ENCODE measurements at regions not wholly inside any gene's neighbourhood (a gene's known extent, or its start where the extent isn't known, plus 50 kb on each side); places are given as distances from the start of the nearest gene placed in this dataset.

DNA sequence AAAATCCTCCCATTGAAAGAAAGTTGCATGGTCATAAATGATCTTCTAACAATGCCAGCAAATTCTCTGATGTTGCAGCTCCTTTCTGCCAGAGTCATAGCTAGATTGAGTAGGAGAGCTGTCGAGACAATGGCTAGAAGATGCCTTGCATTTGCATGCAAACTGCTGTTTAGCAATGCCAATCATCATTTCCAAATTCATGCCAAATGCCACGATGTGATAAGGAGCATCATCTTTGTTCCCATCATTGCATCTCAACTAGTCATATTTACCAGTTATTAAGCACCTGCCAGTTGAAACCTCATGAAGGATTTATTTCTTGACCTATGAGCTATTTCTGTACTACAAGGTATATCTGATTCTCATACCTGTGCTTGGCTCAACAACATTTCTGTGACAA, 246.4 kb upstream of the PIK3R1 start:
- DNase-seq: no peak
- no peak overlapping the region for H3K4me3 ChIP-seq
- no peak overlapping the region for H3K27ac ChIP-seq
- H3K4me1 ChIP-seq: peaks cover 6% of the 10 kb centered on the region
- no peak overlapping the region for H3K9ac ChIP-seq (ENCODE audit: low read depth in 2 of 2, low read length in 2 of 2)
- H3K27me3 ChIP-seq: no peaks in the 10 kb centered on the region
- no peaks in the 10 kb centered on the region for H3K9me3 ChIP-seq
- TF ChIP-seq, protein P1, sequence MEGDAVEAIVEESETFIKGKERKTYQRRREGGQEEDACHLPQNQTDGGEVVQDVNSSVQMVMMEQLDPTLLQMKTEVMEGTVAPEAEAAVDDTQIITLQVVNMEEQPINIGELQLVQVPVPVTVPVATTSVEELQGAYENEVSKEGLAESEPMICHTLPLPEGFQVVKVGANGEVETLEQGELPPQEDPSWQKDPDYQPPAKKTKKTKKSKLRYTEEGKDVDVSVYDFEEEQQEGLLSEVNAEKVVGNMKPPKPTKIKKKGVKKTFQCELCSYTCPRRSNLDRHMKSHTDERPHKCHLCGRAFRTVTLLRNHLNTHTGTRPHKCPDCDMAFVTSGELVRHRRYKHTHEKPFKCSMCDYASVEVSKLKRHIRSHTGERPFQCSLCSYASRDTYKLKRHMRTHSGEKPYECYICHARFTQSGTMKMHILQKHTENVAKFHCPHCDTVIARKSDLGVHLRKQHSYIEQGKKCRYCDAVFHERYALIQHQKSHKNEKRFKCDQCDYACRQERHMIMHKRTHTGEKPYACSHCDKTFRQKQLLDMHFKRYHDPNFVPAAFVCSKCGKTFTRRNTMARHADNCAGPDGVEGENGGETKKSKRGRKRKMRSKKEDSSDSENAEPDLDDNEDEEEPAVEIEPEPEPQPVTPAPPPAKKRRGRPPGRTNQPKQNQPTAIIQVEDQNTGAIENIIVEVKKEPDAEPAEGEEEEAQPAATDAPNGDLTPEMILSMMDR (IDR thresholded peaks at IDR 0.05): no peak
- H3K36me3 ChIP-seq: no peaks in the 10 kb centered on the region
- intact Hi-C loops (cut with DNase I): no loop called here

GRCh38 chr5:67966712-67967111, 248.8 kb upstream of the PIK3R1 start:
- Histone ChIP-seq H3K27me3 (no peaks in the 10 kb centered on the region), H3K27ac (no peak overlapping the region), H3K9me3 (no peaks in the 10 kb centered on the region), H3K36me3 (no peaks in the 10 kb centered on the region), H3K4me1 (peaks cover 8% of the 10 kb centered on the region), H3K4me3 (no peak overlapping the region), H3K9ac (ENCODE audit: low read depth in 2 of 2, low read length in 2 of 2) (no peak overlapping the region)
- TF ChIP-seq, protein P1 (IDR thresholded peaks at IDR 0.05): no peak
- intact Hi-C loops (cut with DNase I): no loop called here
- DNase-seq: no peak

GRCh38 chr5:67964619-67965018, 250.9 kb upstream of the PIK3R1 start:
- intact Hi-C loops (cut with DNase I): no loop called here
- TF ChIP-seq, protein P1 (IDR thresholded peaks at IDR 0.05): no peak
- Histone ChIP-seq H3K4me3 (no peak overlapping the region), H3K27ac (no peak overlapping the region), H3K9ac (ENCODE audit: low read depth in 2 of 2, low read length in 2 of 2) (no peak overlapping the region), H3K36me3 (no peaks in the 10 kb centered on the region), H3K9me3 (no peaks in the 10 kb centered on the region), H3K27me3 (no peaks in the 10 kb centered on the region), H3K4me1 (peaks cover 4% of the 10 kb centered on the region)
- no peak for DNase-seq

DNA sequence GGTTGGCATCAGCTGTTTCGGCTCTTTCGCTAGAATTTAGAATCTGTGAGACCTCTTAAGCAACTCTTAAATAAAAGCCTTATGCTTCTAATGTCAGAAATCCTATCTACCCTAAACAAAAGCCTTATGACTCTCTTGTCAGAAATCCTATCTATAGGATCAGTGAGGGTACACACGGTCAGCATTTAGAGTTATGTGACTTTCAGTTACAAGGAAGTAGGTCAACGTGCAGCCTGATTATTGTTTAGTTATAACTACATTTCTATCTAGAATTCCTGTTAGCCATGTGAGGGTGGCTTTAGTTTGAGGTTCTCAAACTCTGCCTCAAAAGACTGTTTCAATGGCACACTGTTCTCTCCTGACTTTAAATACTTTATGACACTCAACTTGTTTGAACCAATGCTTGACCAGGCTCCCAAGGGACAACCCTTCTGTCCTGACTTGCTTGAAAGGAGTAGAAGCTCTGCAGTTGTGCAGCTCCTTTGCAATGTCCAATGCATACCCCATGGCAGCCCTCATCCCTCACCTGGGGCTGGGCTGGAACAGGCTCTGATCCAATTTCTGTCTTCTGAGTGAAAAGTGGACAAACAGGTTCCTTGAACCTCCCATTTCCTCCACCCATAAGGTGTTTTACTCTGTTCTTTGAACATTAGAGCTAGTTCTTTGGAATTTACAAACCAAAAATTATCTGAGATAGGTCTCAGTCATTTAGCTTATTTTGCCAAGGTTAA, 251.6 kb upstream of the PIK3R1 start:
- intact Hi-C loops (cut with DNase I): no loop called here

DNA sequence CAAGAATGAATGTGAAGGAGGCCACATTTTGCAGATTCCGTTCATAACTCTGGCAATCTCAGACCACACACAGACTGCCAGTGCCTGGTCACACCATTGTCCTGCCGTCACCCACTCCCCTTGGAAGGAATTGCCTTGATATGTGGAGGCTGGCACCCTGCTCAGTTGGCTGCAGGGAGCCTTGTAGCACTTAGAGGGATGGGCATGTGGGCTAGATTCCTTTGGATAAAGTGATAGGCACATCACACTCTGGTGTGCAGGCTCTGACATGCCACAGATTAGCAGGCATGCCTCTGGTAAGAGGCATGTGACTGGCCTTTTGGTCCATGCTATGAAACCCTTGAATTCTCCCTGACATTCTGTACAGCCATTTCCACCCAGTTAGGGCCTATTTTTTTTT, 254.6 kb upstream of the PIK3R1 start:
- intact Hi-C loops (cut with DNase I): no loop called here
- Histone ChIP-seq H3K9ac (ENCODE audit: low read depth in 2 of 2, low read length in 2 of 2) (no peak overlapping the region), H3K27ac (no peak overlapping the region), H3K9me3 (no peaks in the 10 kb centered on the region), H3K4me1 (peaks cover 4% of the 10 kb centered on the region), H3K4me3 (no peak overlapping the region), H3K27me3 (no peaks in the 10 kb centered on the region), H3K36me3 (no peaks in the 10 kb centered on the region)
- TF ChIP-seq, protein P1 (IDR thresholded peaks at IDR 0.05): no peak
- no peak for DNase-seq

More for the DNA sequence above, 251.6 kb upstream of the PIK3R1 start:
- Histone ChIP-seq H3K36me3 (no peaks in the 10 kb centered on the region), H3K9me3 (no peaks in the 10 kb centered on the region), H3K27me3 (no peaks in the 10 kb centered on the region), H3K4me3 (no peak overlapping the region), H3K27ac (no peak overlapping the region), H3K4me1 (peaks cover 4% of the 10 kb centered on the region), H3K9ac (ENCODE audit: low read depth in 2 of 2, low read length in 2 of 2) (no peak overlapping the region)
- peak; percentile 56 for DNase-seq
- TF ChIP-seq, protein P1 (IDR thresholded peaks at IDR 0.05): no peak
